ENCODE measurements at regions not wholly inside any gene's neighbourhood (a gene's known extent, or its start where the extent isn't known, plus 50 kb on each side); places are given as distances from the start of the nearest gene placed in this dataset.

DNA sequence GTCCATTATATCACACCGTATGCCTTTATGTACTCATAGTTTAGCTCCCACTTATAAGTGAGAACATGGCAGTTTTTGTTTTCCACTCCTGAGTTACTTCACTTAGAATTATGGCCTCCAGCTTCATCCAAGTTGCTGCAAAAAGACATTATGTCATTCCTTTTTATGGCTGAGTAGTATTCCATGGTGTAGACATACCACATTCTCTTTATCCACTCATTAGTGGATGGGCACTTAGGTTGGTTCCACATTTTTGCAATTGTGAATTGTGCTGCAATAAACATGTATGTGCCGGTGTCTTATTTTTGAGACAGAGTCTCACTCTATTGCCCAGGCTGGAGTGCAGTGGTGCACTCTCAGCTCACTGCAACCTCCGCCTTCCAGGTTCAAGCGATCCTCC lies 74.1 kb upstream of the IQSEC1 start:
- TF ChIP-seq POLR2A (IDR thresholded peaks at IDR 0.05), result no peak
- TF ChIP-seq, protein P1, sequence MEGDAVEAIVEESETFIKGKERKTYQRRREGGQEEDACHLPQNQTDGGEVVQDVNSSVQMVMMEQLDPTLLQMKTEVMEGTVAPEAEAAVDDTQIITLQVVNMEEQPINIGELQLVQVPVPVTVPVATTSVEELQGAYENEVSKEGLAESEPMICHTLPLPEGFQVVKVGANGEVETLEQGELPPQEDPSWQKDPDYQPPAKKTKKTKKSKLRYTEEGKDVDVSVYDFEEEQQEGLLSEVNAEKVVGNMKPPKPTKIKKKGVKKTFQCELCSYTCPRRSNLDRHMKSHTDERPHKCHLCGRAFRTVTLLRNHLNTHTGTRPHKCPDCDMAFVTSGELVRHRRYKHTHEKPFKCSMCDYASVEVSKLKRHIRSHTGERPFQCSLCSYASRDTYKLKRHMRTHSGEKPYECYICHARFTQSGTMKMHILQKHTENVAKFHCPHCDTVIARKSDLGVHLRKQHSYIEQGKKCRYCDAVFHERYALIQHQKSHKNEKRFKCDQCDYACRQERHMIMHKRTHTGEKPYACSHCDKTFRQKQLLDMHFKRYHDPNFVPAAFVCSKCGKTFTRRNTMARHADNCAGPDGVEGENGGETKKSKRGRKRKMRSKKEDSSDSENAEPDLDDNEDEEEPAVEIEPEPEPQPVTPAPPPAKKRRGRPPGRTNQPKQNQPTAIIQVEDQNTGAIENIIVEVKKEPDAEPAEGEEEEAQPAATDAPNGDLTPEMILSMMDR (IDR thresholded peaks at IDR 0.05), result no peak
